Natural killer cell (primary cell): ENCODE measurements at regions not wholly inside any gene's neighbourhood (a gene's known extent, or its start where the extent isn't known, plus 50 kb on each side); places are given as distances from the start of the nearest gene placed in this dataset.

Experiments used
- ATAC-seq, 3 donors: fragments of 150-1000 bp in 2 of 3; fragments of 200-7000 bp in 1 of 3; cut with Tn5 transposase; 1 replicate in 1 of 3; 2 replicates in 2 of 3; pipeline ENCODE4 v1.10.0; 2021; ENCODE audit warnings: mild to moderate bottlenecking in 2 of 3, moderate library complexity in 2 of 3
- DNase-seq, 2 donors: peaks; one replicate each; pipeline versions ENCODE4 v3.0.0 to v3.0.0-alpha.2; 2013 to 2021; ENCODE audit warnings: mixed read lengths in 1 of 2
- H3K27ac ChIP-seq: one replicate; pipeline ENCODE4 v1.5.1; 2013; ENCODE audit warnings: mild to moderate bottlenecking, low read length
- H3K27me3 ChIP-seq: one replicate; pipeline ENCODE4 v1.6.1; 2013; ENCODE audit warnings: low read length; ENCODE audit not compliant: control insufficient read depth, insufficient read depth
- H3K36me3 ChIP-seq: one replicate; pipeline ENCODE4 v1.6.1; 2013; ENCODE audit warnings: low read length; ENCODE audit not compliant: control insufficient read depth, insufficient read depth
- H3K4me1 ChIP-seq: one replicate; pipeline ENCODE4 v1.6.1; 2013; ENCODE audit warnings: low read length; ENCODE audit not compliant: control insufficient read depth, insufficient read depth
- H3K4me3 ChIP-seq: one replicate; pipeline ENCODE4 v1.5.1; 2013; ENCODE audit warnings: low read length
- H3K9me3 ChIP-seq: one replicate; pipeline ENCODE4 v1.6.1; 2013; ENCODE audit warnings: low read length; ENCODE audit not compliant: control insufficient read depth, insufficient read depth
- H3K27ac Mint-ChIP-seq, 2 donors: one replicate each; pipeline ENCODE4 v1.8.0; 2022; ENCODE audit warnings: mild to moderate bottlenecking in 2 of 2, mixed read lengths in 2 of 2, moderate library complexity in 1 of 2
- H3K27me3 Mint-ChIP-seq, 2 donors: one replicate each; pipeline ENCODE4 v1.8.0; 2022; ENCODE audit warnings: low read depth in 2 of 2, mixed read lengths in 2 of 2
- H3K36me3 Mint-ChIP-seq: one replicate; pipeline ENCODE4 v1.8.0; 2022; ENCODE audit warnings: mixed read lengths
- H3K4me1 Mint-ChIP-seq, 2 donors: one replicate each; pipeline ENCODE4 v1.8.0; 2022; ENCODE audit warnings: mixed read lengths in 2 of 2
- H3K4me3 Mint-ChIP-seq: one replicate; pipeline ENCODE4 v1.8.0; 2022; ENCODE audit warnings: mild to moderate bottlenecking, moderate library complexity, mixed read lengths
- H3K9me3 Mint-ChIP-seq, 2 donors: one replicate each; pipeline ENCODE4 v1.8.0; 2022; ENCODE audit warnings: mixed read lengths in 2 of 2
- CTCF ChIP-seq: fragments of 200-600 bp; IDR thresholded peaks from one replicate; pipeline ENCODE4 v1.8.0; 2022; ENCODE audit warnings: antibody characterized with exemption
- WGBS: methylation state at CpG from one replicate; pipeline ENCODE4 v1.1.7; 2013; ENCODE audit warnings: missing lambda C conversion rate; ENCODE audit not compliant: insufficient coverage; 5-methylcytosine and 5-hydroxymethylcytosine counted together
- intact Hi-C: fragments of 100-400 bp; cut with micrococcal nuclease; formaldehyde crosslinking; loops from one replicate; pipeline ENCODE4 v1.14.2; 2022

DNA sequence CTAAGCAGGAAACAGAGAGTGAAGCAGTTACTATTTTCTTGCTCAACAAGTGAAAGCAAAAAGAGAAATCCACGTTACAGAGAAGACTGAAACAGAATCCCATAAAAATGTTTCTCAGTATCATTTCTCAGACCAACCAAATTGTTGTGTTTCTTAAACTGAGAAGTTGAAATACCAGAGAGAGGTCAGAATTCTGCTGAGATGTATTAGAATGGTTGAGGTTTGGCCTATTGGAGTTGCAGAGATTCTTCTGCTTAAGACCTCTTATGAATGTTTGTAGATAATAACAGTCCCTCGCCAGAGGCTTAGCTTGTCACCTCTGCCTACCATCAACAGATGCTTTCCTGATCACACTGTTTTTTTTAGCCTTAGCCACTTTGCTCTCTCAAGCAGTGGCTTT, 481.4 kb downstream of the TRIML1 start:
- DNase-seq, result no peak
- 60% methylated on average over 1 of the region's 2 CpGs for whole genome bisulfite sequencing
- H3K9me3 ChIP-seq, result peaks cover 15% of the 10 kb centered on the region
- no peak overlapping the region for H3K27ac ChIP-seq
- ATAC-seq, result no peak
- no peaks in the 10 kb centered on the region for H3K36me3 ChIP-seq
- H3K4me3 Mint-ChIP-seq, result no peak overlapping the region
- intact Hi-C loops, result no loop called here
- no peak overlapping the region for H3K4me3 ChIP-seq
- no peaks in the 10 kb centered on the region for H3K4me1 ChIP-seq
- peaks cover 7% of the 10 kb centered on the region for H3K36me3 Mint-ChIP-seq
- H3K27me3 ChIP-seq, result no peaks in the 10 kb centered on the region
- H3K27me3 Mint-ChIP-seq, result no peaks in the 10 kb centered on the region
- TF ChIP-seq CTCF, result no peak
- no peaks in the 10 kb centered on the region for H3K4me1 Mint-ChIP-seq
- H3K27ac Mint-ChIP-seq, result no peak overlapping the region
- peaks cover 13 to 28% of the 10 kb centered on the region in 2 donors for H3K9me3 Mint-ChIP-seq

DNA sequence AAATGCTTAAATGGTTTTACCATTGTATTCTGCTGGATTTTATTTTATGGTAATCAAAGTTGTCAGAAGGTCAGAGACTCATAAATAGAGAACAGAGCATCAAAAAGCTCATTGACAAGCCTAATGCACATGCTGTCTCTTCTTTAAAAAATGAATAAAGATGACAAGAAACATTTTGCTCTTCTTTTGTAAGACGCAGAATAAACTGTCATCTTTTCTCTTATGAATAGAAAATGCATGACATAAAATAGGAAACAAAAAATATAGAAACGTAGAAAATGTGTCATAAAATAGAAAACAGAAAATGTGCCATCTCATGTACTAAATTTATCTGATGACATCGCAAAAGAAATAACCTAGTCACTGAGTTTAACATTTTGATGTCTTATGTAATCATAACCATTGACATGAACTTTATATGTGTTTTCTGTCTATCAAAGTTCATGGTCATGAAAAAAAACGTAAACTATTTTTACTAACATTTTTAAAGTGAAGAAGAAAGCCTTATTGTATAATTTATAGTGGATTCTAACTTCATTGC, 484.1 kb downstream of the TRIML1 start:
- DNase-seq, result no peak
- Mint-ChIP-seq H3K4me3 (no peak overlapping the region), H3K4me1 (no peaks in the 10 kb centered on the region), H3K9me3 (peaks cover 14 to 25% of the 10 kb centered on the region in 2 donors), H3K36me3 (peaks cover 14% of the 10 kb centered on the region), H3K27ac (no peak overlapping the region), H3K27me3 (no peaks in the 10 kb centered on the region)
- H3K36me3 ChIP-seq, result no peaks in the 10 kb centered on the region
- WGBS, result no CpG with 5 or more reads among the region's 4 CpGs
- intact Hi-C loops, result no loop called here
- ATAC-seq, result no peak
- no peak overlapping the region for H3K27ac ChIP-seq
- no peak overlapping the region for H3K4me3 ChIP-seq
- TF ChIP-seq CTCF, result no peak
- H3K27me3 ChIP-seq, result no peaks in the 10 kb centered on the region
- H3K4me1 ChIP-seq, result no peaks in the 10 kb centered on the region
- H3K9me3 ChIP-seq, result peaks cover 15% of the 10 kb centered on the region

DNA sequence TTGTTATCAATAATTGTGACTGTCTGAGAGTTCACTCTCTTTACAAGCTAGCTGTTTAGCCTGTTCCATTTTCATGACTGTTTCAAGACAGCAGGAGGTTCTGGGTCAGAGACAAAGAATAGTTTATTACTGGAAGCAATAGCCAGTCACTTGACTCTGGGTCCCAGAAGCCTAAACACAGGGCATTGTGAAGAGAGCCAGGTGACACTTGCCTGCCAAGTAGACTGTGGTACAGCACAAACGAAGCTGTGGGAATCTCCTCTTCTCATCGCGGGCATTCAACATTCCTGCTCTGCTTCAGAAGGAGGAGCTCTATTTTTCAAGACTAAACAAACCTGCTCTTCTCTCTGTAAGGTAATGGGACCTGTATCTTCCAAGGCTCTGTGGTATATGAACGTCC, 485.1 kb downstream of the TRIML1 start:
- H3K4me1 Mint-ChIP-seq, result no peaks in the 10 kb centered on the region
- ATAC-seq (no peak), DNase-seq (no peak)
- no peaks in the 10 kb centered on the region for H3K27me3 Mint-ChIP-seq
- intact Hi-C loops, result no loop called here
- Histone ChIP-seq H3K4me1 (no peaks in the 10 kb centered on the region), H3K27me3 (no peaks in the 10 kb centered on the region), H3K36me3 (no peaks in the 10 kb centered on the region), H3K9me3 (peaks cover 9% of the 10 kb centered on the region), H3K4me3 (no peak overlapping the region), H3K27ac (no peak overlapping the region)
- H3K27ac Mint-ChIP-seq, result no peak overlapping the region
- peaks cover 19% of the 10 kb centered on the region for H3K36me3 Mint-ChIP-seq
- TF ChIP-seq CTCF, result no peak
- no peak overlapping the region for H3K4me3 Mint-ChIP-seq
- H3K9me3 Mint-ChIP-seq, result peaks cover 17 to 23% of the 10 kb centered on the region in 2 donors
- 39% methylated on average over 4 of the region's 4 CpGs for WGBS

DNA sequence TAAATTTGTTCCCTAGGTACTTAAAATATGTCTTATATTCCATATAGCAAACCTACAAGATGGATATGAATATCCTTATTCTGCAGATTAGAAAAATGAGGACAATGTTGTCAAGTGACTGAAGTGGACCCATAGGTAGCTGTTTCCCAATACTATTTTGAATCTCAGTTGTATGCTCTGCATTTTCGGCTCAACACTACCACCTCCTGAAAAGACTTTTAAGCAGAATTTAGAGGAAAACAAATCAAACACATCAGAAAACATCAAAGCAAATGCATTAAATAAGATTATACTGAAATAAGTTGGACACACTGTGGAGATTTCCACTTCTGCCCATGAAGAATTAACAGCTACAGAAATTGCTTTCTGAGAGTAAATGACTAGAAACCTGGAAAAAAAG, 488.7 kb downstream of the TRIML1 start:
- Histone ChIP-seq H3K27ac (no peak overlapping the region), H3K36me3 (no peaks in the 10 kb centered on the region), H3K4me3 (no peak overlapping the region), H3K27me3 (no peaks in the 10 kb centered on the region), H3K4me1 (no peaks in the 10 kb centered on the region), H3K9me3 (peaks cover 12% of the 10 kb centered on the region)
- TF ChIP-seq CTCF, result no peak
- intact Hi-C loops, result no loop called here
- Mint-ChIP-seq H3K9me3 (peaks cover 20 to 23% of the 10 kb centered on the region in 2 donors), H3K27ac (no peak overlapping the region), H3K4me1 (no peaks in the 10 kb centered on the region), H3K27me3 (no peaks in the 10 kb centered on the region), H3K4me3 (no peak overlapping the region), H3K36me3 (peaks cover 31% of the 10 kb centered on the region)
- ATAC-seq, result no peak
- WGBS, result 88% methylated on average over 1 of the region's 1 CpG
- DNase-seq, result no peak
